K562 (cell line): ENCODE measurements at regions not wholly inside any gene's neighbourhood (a gene's known extent, or its start where the extent isn't known, plus 50 kb on each side); places are given as distances from the start of the nearest gene placed in this dataset.

Source experiments
- ATAC-seq: fragments of 200-7000 bp; cut with Tn5 transposase; 3 replicates; pipeline ENCODE4 v1.9.1; 2020; ENCODE audit warnings: moderate library complexity
- BruUV-seq: library from RNA; stranded (reverse); fragments of 400-500 nt; replicated peaks from 2 replicates; lab custom pipeline; 2021; lab: Mats Ljungman, UMichigan
- CTCF ChIA-PET: fragments of 300-600 bp; formaldehyde crosslinking; extraction: SDS; loops from one replicate; lab custom pipeline; 2021; ENCODE audit warnings: low intra/inter-chr PET ratio; lab: Yijun Ruan, JAX
- POLR2A ChIA-PET: fragments of 300-600, 350-650 bp; sonication (Branson Sonifier 250); formaldehyde crosslinking; extraction: SDS; loops from one replicate; lab custom pipeline; 2021; ENCODE audit warnings: antibody characterized with exemption, inconsistent platforms; lab: Yijun Ruan, JAX
- DNase-seq, 4 experiments: peaks; one replicate each; pipeline versions ENCODE4 v3.0.0 to v3.0.0-alpha.2; 2011 to 2018; ENCODE audit warnings: low spot score in 3 of 4, mixed read lengths in 3 of 4; ENCODE audit errors: extremely low read depth in 1 of 4
- FAIRE-seq: peaks from 2 replicates; lab custom pipeline; 2011; peaks lifted over from hg19 to GRCh38; lab: Jason Lieb, UNC
- H2AFZ ChIP-seq: 2 replicates; pipeline ENCODE4 v1.6.0; 2011; ENCODE audit warnings: low read depth, low read length, control low read depth, inconsistent platforms
- H3K27ac ChIP-seq: fragments of 200-600 bp; 3 replicates; pipeline ENCODE4 v1.8.0; 2011; ENCODE audit warnings: low read depth, mild to moderate bottlenecking, control low read depth, inconsistent platforms, low read length, moderate library complexity, mixed read lengths; ENCODE audit errors: extremely low read depth
- H3K27me3 ChIP-seq, 2 experiments: fragments of 300-600 bp in 1 of 2; 2 replicates in 1 of 2; 3 replicates in 1 of 2; pipeline versions ENCODE4 v1.6.0 to v1.8.0; 2011; ENCODE audit warnings: inconsistent platforms in 2 of 2, low read length in 2 of 2, mild to moderate bottlenecking in 1 of 2, mixed read lengths in 1 of 2, moderate library complexity in 1 of 2; ENCODE audit not compliant: control insufficient read depth in 2 of 2, insufficient read depth in 2 of 2
- H3K36me3 ChIP-seq: fragments of 300-600 bp; 3 replicates; pipeline ENCODE4 v1.8.0; 2011; ENCODE audit warnings: mild to moderate bottlenecking, low read length, inconsistent platforms; ENCODE audit not compliant: control insufficient read depth, insufficient read depth
- H3K4me1 ChIP-seq, 2 experiments: fragments of 200-600 bp in 1 of 2; replicated peaks in 1 of 2; 2 replicates in 1 of 2; 3 replicates in 1 of 2; pipeline versions ENCODE4 v1.5.1 to v1.8.0; 2011; ENCODE audit warnings: inconsistent platforms in 2 of 2, low read length in 2 of 2, mild to moderate bottlenecking in 1 of 2, mixed read lengths in 1 of 2, moderate library complexity in 1 of 2; ENCODE audit not compliant: control insufficient read depth in 2 of 2, insufficient read depth in 2 of 2
- H3K4me2 ChIP-seq: 2 replicates; pipeline ENCODE4 v1.6.1; 2011; ENCODE audit warnings: low read length, control low read depth, inconsistent platforms, mixed read lengths; ENCODE audit not compliant: insufficient read depth
- H3K4me3 ChIP-seq: fragments of 200-600 bp; sonication (generic), shearing (Covaris generic); 2 replicates; pipeline ENCODE4 v1.5.1; 2016; ENCODE audit warnings: control low read depth, inconsistent platforms
- H3K79me2 ChIP-seq: fragments of 200-600 bp; 3 replicates; pipeline ENCODE4 v1.8.0; 2011; ENCODE audit warnings: low read length, inconsistent platforms; ENCODE audit not compliant: control insufficient read depth, insufficient read depth
- H3K9ac ChIP-seq, 2 experiments: 2 replicates each; pipeline versions ENCODE4 v1.6.0 to v1.6.1; 2011; ENCODE audit warnings: low read depth in 2 of 2, low read length in 2 of 2, control low read depth in 1 of 2, inconsistent platforms in 1 of 2, mild to moderate bottlenecking in 1 of 2, mixed read lengths in 1 of 2; ENCODE audit not compliant: insufficient read depth in 1 of 2
- H3K9me1 ChIP-seq: one replicate; pipeline ENCODE4 v1.6.0; 2011; ENCODE audit warnings: inconsistent platforms, mild to moderate bottlenecking, low read length, moderate library complexity; ENCODE audit not compliant: control insufficient read depth, insufficient read depth
- H3K9me3 ChIP-seq: replicated peaks from 2 replicates; pipeline ENCODE4 v1.5.1; 2011; ENCODE audit warnings: low read depth, low read length, inconsistent platforms; ENCODE audit not compliant: control insufficient read depth, insufficient read depth
- H4K20me1 ChIP-seq: replicated peaks from 2 replicates; pipeline ENCODE4 v1.6.1; 2011; ENCODE audit warnings: low read length, inconsistent platforms, mixed read lengths; ENCODE audit not compliant: control insufficient read depth, insufficient read depth
- CSDE1 ChIP-seq, 2 experiments: fragments of 450-650 bp; IDR thresholded peaks; 2 replicates each; pipeline ENCODE4 v1.6.1; 2016; ENCODE audit warnings: mild to moderate bottlenecking in 1 of 2
- ELK3 ChIP-seq: fragments of 450-650 bp; formaldehyde crosslinking; IDR thresholded peaks from 2 replicates; pipeline ENCODE4 v1.4.0; 2020; ENCODE audit warnings: mild to moderate bottlenecking
- NR2C2 ChIP-seq, 2 experiments: fragments of 200-800 bp in 1 of 2; sonication (Bioruptor generic) in 1 of 2; sonication (generic) in 1 of 2; formaldehyde crosslinking in 1 of 2; IDR thresholded peaks; 2 replicates each; pipeline versions ENCODE4 v1.6.1 to v1.8.0; 2016 to 2022; ENCODE audit warnings: mild to moderate bottlenecking in 1 of 2, missing compliant biosample characterization in 1 of 2, missing genetic modification characterization in 1 of 2, missing genetic modification reagents in 1 of 2
- PHF20 ChIP-seq: fragments of 450-650 bp; IDR thresholded peaks from 2 replicates; pipeline ENCODE4 v1.6.1; 2018; ENCODE audit not compliant: partially characterized antibody
- TCF3 ChIP-seq: sonication (generic); formaldehyde crosslinking; IDR thresholded peaks from 2 replicates; pipeline ENCODE4 v1.4.0; 2020; ENCODE audit warnings: mild to moderate bottlenecking, missing genetic modification reagents
- WGBS: fragments of 100-300 bp; shearing (Covaris generic); methylation state at CpG from one replicate; pipeline ENCODE4 v1.1.6; 2016; ENCODE audit warnings: low coverage, mixed read lengths; ENCODE audit not compliant: insufficient coverage; ENCODE audit errors: missing lambda C conversion rate; 5-methylcytosine and 5-hydroxymethylcytosine counted together
- in situ Hi-C: fragments of 300-500 bp; cut with MboI; formaldehyde crosslinking; loops from 4 replicates; pipeline ENCODE4 v1.15.0; 2018; ENCODE audit warnings: inconsistent platforms, mixed read lengths
- intact Hi-C: fragments of 100-400 bp; cut with micrococcal nuclease; formaldehyde crosslinking; loops from 2 replicates; pipeline ENCODE4 v1.14.2; 2022

- TF ChIP-seq ELK3 (CRISPR knock-in tag) (no peak), PHF20 (no peak), TCF3 (no peak)
Observed at GRCh38 chr5:25150819-25151218, 506.0 kb upstream of the CDH10 start (continued).

GRCh38 chr5:25128606-25129005 is 483.8 kb upstream of the CDH10 start:
- no peaks in the 10 kb centered on the region; the same call in 1 of the 2 replicates for H3K9me3 ChIP-seq
- no peak overlapping the region for H3K4me3 ChIP-seq
- no peak for ATAC-seq
- no peaks in the 10 kb centered on the region for H3K9me1 ChIP-seq
- POLR2A ChIA-PET = no interaction called here
- no peak overlapping the region for H3K27ac ChIP-seq
- no peaks in the 10 kb centered on the region for H3K4me1 ChIP-seq
- no peak for DNase-seq
- BruUV-seq = no TSS peak
- no peaks in the 10 kb centered on the region for H3K27me3 ChIP-seq
- FAIRE-seq = no peak
- no peak overlapping the region for H3K4me2 ChIP-seq
- intact Hi-C loops = no loop called here
- no peaks in the 10 kb centered on the region for H3K36me3 ChIP-seq
- CTCF ChIA-PET = no interaction called here
- in situ Hi-C loops = no loop called here
- TF ChIP-seq CSDE1 (IDR thresholded peaks at IDR 0.05) (no peak), NR2C2 (CRISPR knock-in tag; IDR thresholded peaks at IDR 0.05) (no peak), NR2C2 (tag; IDR thresholded peaks at IDR 0.05) (peak; percentile 67)
- no peak overlapping the region for H2AFZ ChIP-seq
- WGBS = 3% methylated on average over 4 of the region's 4 CpGs
- no peaks in the 10 kb centered on the region for H3K79me2 ChIP-seq
- no peaks in the 10 kb centered on the region for H4K20me1 ChIP-seq
- H3K9ac ChIP-seq = no peak overlapping the region
